Parathyroid adenoma (tissue), 2 donors: ENCODE measurements at regions not wholly inside any gene's neighbourhood (a gene's known extent, or its start where the extent isn't known, plus 50 kb on each side); places are given as distances from the start of the nearest gene placed in this dataset.

Source experiments
- H2AFZ ChIP-seq: fragments of 300-600 bp; sonication (generic); one replicate; pipeline ENCODE4 v1.7.0; 2017; ENCODE audit warnings: antibody characterized with exemption, mild to moderate bottlenecking
- H3K27ac ChIP-seq: fragments of 300-600 bp; sonication (generic); one replicate; pipeline ENCODE4 v1.7.0; 2017
- H3K27me3 ChIP-seq: fragments of 300-600 bp; sonication (generic); one replicate; pipeline ENCODE4 v1.7.0; 2017; ENCODE audit warnings: low read length; ENCODE audit not compliant: control insufficient read depth, insufficient read depth
- H3K36me3 ChIP-seq: fragments of 300-600 bp; sonication (generic); one replicate; pipeline ENCODE4 v1.7.0; 2017; ENCODE audit warnings: low read length; ENCODE audit not compliant: control insufficient read depth, insufficient read depth
- H3K4me1 ChIP-seq: fragments of 300-600 bp; sonication (generic); one replicate; pipeline ENCODE4 v1.7.0; 2017; ENCODE audit warnings: control low read depth
- H3K4me2 ChIP-seq: fragments of 300-600 bp; sonication (generic); one replicate; pipeline ENCODE4 v1.7.0; 2017; ENCODE audit warnings: low read length
- H3K4me3 ChIP-seq: fragments of 300-600 bp; sonication (generic); one replicate; pipeline ENCODE4 v1.7.0; 2017; ENCODE audit warnings: low read depth, low read length
- H3K79me2 ChIP-seq: fragments of 300-600 bp; sonication (generic); one replicate; pipeline ENCODE4 v1.7.0; 2017; ENCODE audit warnings: control low read depth
- H3K9ac ChIP-seq: fragments of 300-600 bp; sonication (generic); one replicate; pipeline ENCODE4 v1.7.0; 2017; ENCODE audit warnings: mild to moderate bottlenecking
- H3K9me3 ChIP-seq: fragments of 300-600 bp; sonication (generic); one replicate; pipeline ENCODE4 v1.7.0; 2017; ENCODE audit warnings: low read length; ENCODE audit not compliant: control insufficient read depth
- TF ChIP-seq, protein P1 (sequence below): fragments of 300-600 bp; sonication (generic); IDR thresholded peaks from one replicate; pipeline ENCODE4 v1.7.0; 2017; ENCODE audit warnings: antibody characterized with exemption, mild to moderate bottlenecking
- donor health status: primary hyperparathyroidism.

DNA sequence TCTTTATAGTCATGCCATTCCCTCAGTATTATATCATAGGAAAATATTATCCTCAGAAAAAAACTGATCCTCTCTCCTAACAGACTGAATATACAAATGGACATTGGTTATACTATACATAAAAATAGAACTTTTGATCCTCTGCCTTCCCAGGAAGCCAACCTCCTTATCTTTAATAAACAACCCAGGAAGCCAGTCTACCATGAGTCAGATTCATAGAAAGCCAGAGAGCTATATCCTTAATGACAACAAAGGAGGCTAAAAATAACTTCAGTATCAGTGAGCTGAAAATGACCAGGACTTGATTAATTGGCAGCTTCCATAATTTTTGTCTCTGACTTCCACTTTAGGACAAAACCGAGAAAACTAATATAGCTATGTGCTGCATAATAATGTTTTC is 58.0 kb upstream of the USP9Y start:
- Histone ChIP-seq H2AFZ (no peak overlapping the region), H3K4me2 (no peak overlapping the region), H3K27me3 (no peaks in the 10 kb centered on the region), H3K79me2 (no peaks in the 10 kb centered on the region), H3K4me1 (no peaks in the 10 kb centered on the region), H3K36me3 (no peaks in the 10 kb centered on the region), H3K9me3 (no peaks in the 10 kb centered on the region), H3K4me3 (no peak overlapping the region), H3K9ac (no peak overlapping the region), H3K27ac (no peak overlapping the region)
- TF ChIP-seq, protein P1, sequence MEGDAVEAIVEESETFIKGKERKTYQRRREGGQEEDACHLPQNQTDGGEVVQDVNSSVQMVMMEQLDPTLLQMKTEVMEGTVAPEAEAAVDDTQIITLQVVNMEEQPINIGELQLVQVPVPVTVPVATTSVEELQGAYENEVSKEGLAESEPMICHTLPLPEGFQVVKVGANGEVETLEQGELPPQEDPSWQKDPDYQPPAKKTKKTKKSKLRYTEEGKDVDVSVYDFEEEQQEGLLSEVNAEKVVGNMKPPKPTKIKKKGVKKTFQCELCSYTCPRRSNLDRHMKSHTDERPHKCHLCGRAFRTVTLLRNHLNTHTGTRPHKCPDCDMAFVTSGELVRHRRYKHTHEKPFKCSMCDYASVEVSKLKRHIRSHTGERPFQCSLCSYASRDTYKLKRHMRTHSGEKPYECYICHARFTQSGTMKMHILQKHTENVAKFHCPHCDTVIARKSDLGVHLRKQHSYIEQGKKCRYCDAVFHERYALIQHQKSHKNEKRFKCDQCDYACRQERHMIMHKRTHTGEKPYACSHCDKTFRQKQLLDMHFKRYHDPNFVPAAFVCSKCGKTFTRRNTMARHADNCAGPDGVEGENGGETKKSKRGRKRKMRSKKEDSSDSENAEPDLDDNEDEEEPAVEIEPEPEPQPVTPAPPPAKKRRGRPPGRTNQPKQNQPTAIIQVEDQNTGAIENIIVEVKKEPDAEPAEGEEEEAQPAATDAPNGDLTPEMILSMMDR: no peak

DNA sequence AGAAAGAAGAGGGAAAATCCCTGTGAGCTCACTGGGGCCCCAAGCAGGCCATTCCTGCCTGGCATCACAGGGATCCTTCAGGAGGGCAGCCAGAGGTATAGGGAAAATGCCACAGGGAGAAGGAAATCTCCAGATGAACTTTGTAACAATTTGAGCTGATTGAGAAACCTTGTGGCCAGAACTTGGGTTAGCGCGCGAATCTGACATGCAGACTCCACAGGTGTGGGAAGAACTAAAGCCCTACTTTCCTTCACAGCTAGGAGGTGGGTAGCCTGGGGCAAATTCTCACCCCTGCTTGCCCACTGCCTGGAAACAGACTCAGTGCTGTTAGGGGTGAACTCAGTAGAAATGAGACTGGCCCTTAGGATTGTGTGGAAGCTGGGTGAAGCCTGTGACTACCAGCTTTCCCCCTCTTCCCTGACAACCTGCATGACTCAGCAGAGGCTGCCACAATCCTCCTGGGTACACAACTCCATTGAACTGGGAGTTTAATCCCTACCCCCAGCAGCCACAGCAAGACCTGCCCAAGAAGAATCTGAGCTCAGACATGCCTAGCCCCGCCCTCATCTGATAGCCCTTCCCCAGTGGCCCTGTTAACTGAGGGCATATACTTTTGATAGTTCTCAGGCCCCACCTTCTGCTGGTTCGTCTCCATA is 57.2 kb upstream of the USP9Y start:
- no peaks in the 10 kb centered on the region for H3K36me3 ChIP-seq
- H3K4me3 ChIP-seq: no peak overlapping the region
- H2AFZ ChIP-seq: no peak overlapping the region
- no peaks in the 10 kb centered on the region for H3K9me3 ChIP-seq
- H3K4me1 ChIP-seq: no peaks in the 10 kb centered on the region
- no peak overlapping the region for H3K27ac ChIP-seq
- no peak overlapping the region for H3K9ac ChIP-seq
- TF ChIP-seq, protein P1: no peak
- H3K4me2 ChIP-seq: no peak overlapping the region
- H3K79me2 ChIP-seq: no peaks in the 10 kb centered on the region
- no peaks in the 10 kb centered on the region for H3K27me3 ChIP-seq

DNA sequence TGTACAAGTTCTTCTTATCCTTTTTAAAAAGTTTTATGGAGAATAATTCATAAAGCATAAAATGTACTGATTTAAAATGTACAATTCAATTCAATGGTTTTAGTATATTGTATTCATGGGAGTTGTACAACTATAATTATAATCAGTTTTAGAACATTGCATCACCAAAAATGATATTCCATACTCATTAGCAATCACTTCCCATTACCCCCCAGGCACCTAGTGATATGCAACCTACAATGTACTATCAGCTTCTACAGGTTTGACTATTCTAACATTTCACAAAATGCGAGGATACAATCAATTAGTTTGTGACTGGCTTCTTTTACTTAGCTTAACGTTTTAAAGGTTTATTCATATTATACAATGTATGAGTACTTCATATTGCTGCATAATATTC is 49.9 kb upstream of the USP9Y start:
- H2AFZ ChIP-seq: no peak overlapping the region
- H3K27me3 ChIP-seq: no peaks in the 10 kb centered on the region
- no peak overlapping the region for H3K4me3 ChIP-seq
- H3K36me3 ChIP-seq: no peaks in the 10 kb centered on the region
- no peak overlapping the region for H3K27ac ChIP-seq
- H3K9me3 ChIP-seq: no peaks in the 10 kb centered on the region
- no peaks in the 10 kb centered on the region for H3K4me1 ChIP-seq
- TF ChIP-seq, protein P1: no peak
- H3K9ac ChIP-seq: no peak overlapping the region
- no peak overlapping the region for H3K4me2 ChIP-seq
- no peaks in the 10 kb centered on the region for H3K79me2 ChIP-seq
